ENCODE measurements at regions not wholly inside any gene's neighbourhood (a gene's known extent, or its start where the extent isn't known, plus 50 kb on each side); places are given as distances from the start of the nearest gene placed in this dataset.
"Not testable (repeated sequence)": the region's sequence is repeated elsewhere in the genome, so short reads cannot be mapped to it uniquely, and the experiment has no call there.

DNA sequence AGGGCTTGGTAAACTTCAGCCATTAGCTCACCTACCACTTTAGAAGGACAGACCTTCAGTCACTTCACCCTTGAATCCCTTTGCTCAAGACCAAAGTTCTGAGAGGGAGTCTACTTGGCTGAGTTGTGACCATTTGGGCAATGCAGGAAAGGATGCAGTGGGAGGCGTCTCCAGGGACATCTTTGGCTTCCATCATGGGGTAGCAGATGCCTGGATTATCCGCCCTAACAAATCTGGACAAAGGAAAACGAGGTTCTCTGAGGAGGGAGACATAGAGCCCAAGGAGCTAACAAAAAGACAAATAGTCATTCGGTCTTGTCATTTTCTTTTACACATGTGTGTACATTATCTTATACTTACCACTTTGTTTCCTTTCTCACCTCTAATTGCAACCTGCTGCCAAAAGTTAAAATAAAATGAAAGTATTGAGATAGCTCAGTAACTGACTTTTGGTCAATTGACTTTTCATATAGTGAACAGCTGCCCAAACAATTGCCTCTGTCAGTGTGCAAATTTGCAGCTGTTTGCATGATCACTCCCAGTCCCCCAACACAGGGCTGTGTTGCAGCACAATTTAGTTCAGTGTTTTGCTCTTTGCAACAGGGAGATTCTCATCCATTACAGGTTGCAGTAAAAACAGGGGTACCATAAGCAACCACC lies 108.9 kb upstream of the EEF2KMT start (continued):
- TF ChIP-seq ZNF211 (tag by site-specific recombination; IDR thresholded peaks at IDR 0.05; ENCODE audit: low read depth), result no peak
- TF ChIP-seq ZNF560 (tag by site-specific recombination; IDR thresholded peaks at IDR 0.05; ENCODE audit: borderline replicate concordance), result no peak
- no peak for TF ChIP-seq SP3 (tag by site-specific recombination; IDR thresholded peaks at IDR 0.05)
- no peak for TF ChIP-seq YY1 (tag by site-specific recombination; IDR thresholded peaks at IDR 0.05)

DNA sequence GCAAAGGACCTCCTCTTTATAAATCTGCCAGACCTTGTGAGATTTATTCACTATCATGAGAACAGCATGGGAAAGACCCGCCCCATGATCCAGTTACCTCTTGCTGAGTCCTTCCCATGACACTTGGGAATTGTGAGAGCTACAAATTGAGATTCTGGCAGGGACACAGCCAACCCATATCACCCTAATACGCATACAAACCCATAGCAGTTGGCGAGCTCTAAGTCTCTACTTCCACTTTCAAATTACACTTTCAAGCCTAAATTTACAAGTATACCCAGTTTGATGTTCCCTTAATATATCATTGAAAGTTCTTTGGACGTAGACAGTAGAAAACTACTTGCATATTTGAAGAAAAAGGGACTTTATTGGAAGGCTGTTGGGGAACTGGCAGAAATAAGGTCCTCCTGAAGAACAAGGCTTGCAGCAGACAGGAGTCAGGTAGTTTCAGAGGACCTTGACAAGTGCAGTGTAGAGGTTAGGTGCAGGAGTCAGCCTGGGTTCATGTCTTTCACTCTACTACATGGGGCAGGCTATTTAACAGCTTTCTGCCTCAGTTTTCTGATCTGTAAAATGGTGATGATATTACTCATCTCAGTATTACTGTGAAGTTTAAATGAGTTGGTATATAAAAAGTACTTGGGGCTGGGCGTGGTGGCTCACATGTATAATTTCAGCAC lies 107.9 kb upstream of the EEF2KMT start:
- CTCF ChIA-PET, result no interaction called here

GRCh38 chr16:5203675-5204074 lies 106.1 kb upstream of the EEF2KMT start:
- H3K4me1 ChIP-seq (ENCODE audit: control insufficient read depth, insufficient read depth, low read length); POLR2A ChIA-PET; H3K27ac ChIP-seq (ENCODE audit: extremely low read depth, low read depth, low read length); H3K9me3 ChIP-seq (ENCODE audit: control insufficient read depth, insufficient read depth, low read depth, low read length); H3K4me3 ChIP-seq (ENCODE audit: low read depth, low read length); CTCF ChIA-PET; H3K36me3 ChIP-seq (ENCODE audit: control insufficient read depth in 2 of 2, insufficient read depth in 1 of 2, low read length in 2 of 2): not testable (repeated sequence)

More for the DNA sequence above, 107.9 kb upstream of the EEF2KMT start:
- Histone ChIP-seq H3K4me1 (ENCODE audit: control insufficient read depth, insufficient read depth, low read length) (no peaks in the 10 kb centered on the region), H3K36me3 (ENCODE audit: control insufficient read depth in 2 of 2, insufficient read depth in 1 of 2, low read length in 2 of 2) (no peaks in the 10 kb centered on the region), H3K27ac (ENCODE audit: extremely low read depth, low read depth, low read length) (no peak overlapping the region), H3K9me3 (ENCODE audit: control insufficient read depth, insufficient read depth, low read depth, low read length) (no peaks in the 10 kb centered on the region), H3K4me3 (ENCODE audit: low read depth, low read length) (no peak overlapping the region)
- no peak for TF ChIP-seq ZNF558 (tag by site-specific recombination; IDR thresholded peaks at IDR 0.05)
- POLR2A ChIA-PET, result no interaction called here

GRCh38 chr16:5200123-5200522 lies 102.5 kb upstream of the EEF2KMT start:
- Histone ChIP-seq H3K9me3 (ENCODE audit: control insufficient read depth, insufficient read depth, low read depth, low read length) (no peaks in the 10 kb centered on the region), H3K27ac (ENCODE audit: extremely low read depth, low read depth, low read length) (no peak overlapping the region), H3K4me1 (ENCODE audit: control insufficient read depth, insufficient read depth, low read length) (no peaks in the 10 kb centered on the region), H3K36me3 (ENCODE audit: control insufficient read depth in 2 of 2, insufficient read depth in 1 of 2, low read length in 2 of 2) (no peaks in the 10 kb centered on the region), H3K4me3 (ENCODE audit: low read depth, low read length) (no peak overlapping the region)
- no peak for TF ChIP-seq HOXC10 (CRISPR knock-in tag; IDR thresholded peaks at IDR 0.05)
- no peak for TF ChIP-seq ZNF121 (tag by site-specific recombination; IDR thresholded peaks at IDR 0.05)
- TF ChIP-seq FEZF1 (tag by site-specific recombination; IDR thresholded peaks at IDR 0.05), result no peak
- TF ChIP-seq KLF10 (tag by site-specific recombination; IDR thresholded peaks at IDR 0.05), result no peak
- TF ChIP-seq GLI2 (tag by site-specific recombination; IDR thresholded peaks at IDR 0.05; ENCODE audit: borderline replicate concordance, low read depth), result no peak
- TF ChIP-seq ELK4 (IDR thresholded peaks at IDR 0.05; ENCODE audit: borderline replicate concordance, low read depth, low read length), result no peak
- no peak for TF ChIP-seq KLF7 (tag by site-specific recombination; IDR thresholded peaks at IDR 0.05; ENCODE audit: borderline replicate concordance)
- no peak for TF ChIP-seq BCL6B (tag by site-specific recombination; IDR thresholded peaks at IDR 0.05)
- no peak for TF ChIP-seq ZNF354C (tag by site-specific recombination; IDR thresholded peaks at IDR 0.05; ENCODE audit: borderline replicate concordance, low read depth)
- TF ChIP-seq, protein P1, sequence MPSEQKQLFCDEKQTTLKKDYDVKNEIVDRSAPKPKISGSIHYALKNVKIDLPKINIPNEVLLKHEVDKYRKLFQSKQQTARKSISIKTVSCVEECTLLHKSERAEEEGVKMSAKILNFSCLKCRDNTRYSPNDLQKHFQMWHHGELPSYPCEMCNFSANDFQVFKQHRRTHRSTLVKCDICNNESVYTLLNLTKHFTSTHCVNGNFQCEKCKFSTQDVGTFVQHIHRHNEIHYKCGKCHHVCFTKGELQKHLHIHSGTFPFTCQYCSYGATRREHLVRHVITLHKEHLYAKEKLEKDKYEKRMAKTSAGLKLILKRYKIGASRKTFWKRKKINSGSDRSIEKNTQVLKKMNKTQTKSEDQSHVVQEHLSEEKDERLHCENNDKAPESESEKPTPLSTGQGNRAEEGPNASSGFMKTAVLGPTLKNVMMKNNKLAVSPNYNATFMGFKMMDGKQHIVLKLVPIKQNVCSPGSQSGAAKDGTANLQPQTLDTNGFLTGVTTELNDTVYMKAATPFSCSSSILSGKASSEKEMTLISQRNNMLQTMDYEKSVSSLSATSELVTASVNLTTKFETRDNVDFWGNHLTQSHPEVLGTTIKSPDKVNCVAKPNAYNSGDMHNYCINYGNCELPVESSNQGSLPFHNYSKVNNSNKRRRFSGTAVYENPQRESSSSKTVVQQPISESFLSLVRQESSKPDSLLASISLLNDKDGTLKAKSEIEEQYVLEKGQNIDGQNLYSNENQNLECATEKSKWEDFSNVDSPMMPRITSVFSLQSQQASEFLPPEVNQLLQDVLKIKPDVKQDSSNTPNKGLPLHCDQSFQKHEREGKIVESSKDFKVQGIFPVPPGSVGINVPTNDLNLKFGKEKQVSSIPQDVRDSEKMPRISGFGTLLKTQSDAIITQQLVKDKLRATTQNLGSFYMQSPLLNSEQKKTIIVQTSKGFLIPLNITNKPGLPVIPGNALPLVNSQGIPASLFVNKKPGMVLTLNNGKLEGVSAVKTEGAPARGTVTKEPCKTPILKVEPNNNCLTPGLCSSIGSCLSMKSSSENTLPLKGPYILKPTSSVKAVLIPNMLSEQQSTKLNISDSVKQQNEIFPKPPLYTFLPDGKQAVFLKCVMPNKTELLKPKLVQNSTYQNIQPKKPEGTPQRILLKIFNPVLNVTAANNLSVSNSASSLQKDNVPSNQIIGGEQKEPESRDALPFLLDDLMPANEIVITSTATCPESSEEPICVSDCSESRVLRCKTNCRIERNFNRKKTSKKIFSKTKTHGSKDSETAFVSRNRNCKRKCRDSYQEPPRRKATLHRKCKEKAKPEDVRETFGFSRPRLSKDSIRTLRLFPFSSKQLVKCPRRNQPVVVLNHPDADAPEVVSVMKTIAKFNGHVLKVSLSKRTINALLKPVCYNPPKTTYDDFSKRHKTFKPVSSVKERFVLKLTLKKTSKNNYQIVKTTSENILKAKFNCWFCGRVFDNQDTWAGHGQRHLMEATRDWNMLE (tag by site-specific recombination; conservative IDR thresholded peaks at IDR 0.05; ENCODE audit: low read depth), result no peak
- CTCF ChIA-PET, result interaction anchor here (0.5 kb wide), 1 partner anchor 23 kb away, joined by 3 read pairs; no protein-coding TSS in a partner anchor
- POLR2A ChIA-PET, result no interaction called here

All from HEK293 (cell line).